ENCODE measurements at regions not wholly inside any gene's neighbourhood (a gene's known extent, or its start where the extent isn't known, plus 50 kb on each side); places are given as distances from the start of the nearest gene placed in this dataset.
"Not testable (repeated sequence)": the region's sequence is repeated elsewhere in the genome, so short reads cannot be mapped to it uniquely, and the experiment has no call there.

DNA sequence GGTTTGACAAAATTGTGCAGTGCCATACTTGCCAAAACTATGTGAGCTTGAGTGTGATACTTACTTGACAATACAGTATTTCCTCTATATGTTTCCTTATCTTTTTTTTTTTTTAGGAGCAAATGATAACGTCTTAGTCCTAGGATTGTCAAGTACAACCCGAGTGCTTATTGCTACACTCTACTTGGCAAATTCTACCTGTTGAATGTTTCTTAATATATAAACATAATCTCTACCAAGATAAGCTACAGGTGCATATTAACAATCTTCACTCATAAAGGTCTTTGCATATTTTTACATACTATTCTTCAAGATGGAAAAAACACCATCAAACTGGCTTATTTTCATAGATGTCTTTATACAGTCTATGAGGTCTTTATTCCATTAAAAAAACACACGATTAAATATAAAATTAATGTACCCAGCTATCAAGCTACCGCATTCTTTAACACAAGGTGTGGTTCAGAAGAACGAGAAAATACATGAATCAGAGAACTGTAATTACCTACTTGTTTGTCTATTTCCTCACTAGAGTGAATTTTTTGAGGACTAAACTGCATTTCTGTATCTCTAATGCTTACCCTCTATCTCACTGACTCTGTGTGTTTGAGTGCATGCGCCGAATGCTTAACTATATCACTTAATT is 76.1 kb upstream of the PDSS1 start:
- no peak for DNase-seq

DNA sequence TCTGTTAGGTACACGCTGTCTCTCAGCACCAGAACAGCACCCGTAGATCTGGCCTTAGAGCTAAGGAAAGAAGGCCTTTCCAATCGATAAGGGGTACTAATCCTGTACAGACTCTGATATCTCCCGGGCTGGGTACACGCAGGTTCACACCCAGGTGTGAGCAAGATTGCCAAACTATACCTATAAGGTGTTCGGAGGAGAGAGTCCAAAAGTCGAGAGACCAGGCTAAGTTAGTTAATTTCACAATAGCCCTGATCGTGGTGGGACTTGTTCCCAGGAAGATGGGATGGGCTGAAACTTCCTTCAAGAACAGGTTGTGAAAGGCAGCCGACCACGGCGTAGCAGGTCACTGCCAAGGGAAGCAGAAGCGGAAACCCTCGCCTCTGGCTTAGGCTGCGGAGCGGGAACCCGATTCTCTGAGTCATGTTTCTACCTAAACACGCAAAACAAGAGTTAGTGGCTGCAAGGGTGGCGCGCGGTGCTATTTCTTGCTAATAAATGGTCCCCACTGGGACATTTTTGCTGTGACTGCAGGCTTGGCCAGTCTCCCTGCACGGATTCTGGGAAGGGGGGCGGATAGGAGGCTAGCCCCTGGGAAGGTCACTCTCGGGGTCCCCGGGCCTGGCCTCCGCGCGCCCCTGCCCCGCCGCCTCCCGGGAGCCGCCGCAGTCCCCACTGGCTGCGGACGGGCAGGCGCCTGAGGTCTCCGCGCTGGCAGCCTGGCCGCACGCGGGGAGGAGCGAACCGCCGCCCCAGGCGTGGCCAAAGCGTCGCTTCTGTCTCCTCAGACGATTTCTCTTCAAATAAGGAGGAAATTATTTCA is 75.4 kb upstream of the PDSS1 start:
- DNase-seq: peak; percentile 4

DNA sequence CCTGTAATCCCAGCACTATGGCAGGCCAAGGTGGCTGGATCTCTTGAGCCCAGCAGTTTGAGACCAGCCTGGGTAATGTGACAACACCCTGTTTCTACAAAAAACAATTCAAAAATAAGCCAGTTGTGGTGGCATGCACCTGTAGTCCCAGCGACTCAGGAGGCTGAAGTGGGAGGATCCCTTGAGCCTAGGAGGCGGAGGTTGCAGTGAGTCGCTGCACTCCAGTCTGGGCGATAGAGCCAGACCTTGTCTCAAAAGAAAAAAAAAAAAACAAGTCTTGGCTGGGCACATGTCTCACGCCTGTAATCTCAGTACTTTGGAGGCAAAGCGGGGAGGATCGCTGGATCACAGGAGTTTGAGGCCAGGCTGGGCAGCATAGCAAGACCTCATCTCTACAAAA is 74.6 kb upstream of the PDSS1 start:
- no peak for DNase-seq

- no peak for DNase-seq
These were observed 73.5 kb upstream of the PDSS1 start for GRCh38 chr10:26624006-26624405.

DNA sequence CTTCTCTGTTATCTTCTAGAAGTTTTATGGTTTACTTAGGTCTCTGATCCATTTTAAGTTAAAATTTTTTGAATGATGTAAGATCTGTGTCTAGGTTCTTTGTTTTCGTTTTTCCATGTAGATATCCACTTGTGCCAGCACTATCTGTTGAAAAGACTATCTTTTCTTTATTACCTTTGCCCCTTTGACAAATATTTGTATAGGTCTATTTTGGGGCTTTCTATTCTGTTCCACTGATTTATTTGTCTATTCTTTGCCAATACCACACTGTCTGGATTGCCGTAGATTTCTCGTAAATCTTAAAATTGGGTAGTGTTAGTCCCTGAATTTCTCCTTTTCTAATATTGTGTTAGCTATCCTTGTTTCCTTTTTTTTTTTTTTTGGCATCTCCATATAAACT is 71.4 kb upstream of the PDSS1 start:
- DNase-seq: no peak

DNA sequence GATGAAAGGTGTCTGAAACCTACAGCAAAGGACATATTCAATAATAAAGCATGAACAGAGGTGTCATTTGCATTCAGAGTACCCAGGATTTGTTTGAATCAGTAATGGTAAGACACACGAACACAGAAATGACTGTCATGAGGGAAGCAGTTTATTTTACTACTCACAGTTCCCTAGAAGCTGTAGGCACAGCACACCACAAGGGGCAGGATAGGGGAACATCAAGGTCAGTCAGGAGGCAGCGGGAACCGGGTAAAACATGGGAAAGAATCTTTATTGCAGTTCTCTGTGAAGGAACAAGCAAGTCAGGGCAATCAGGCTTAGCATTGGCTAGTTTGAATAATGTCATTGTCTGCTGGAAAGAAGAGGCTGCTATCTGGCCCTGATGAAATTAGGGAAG is 70.2 kb upstream of the PDSS1 start:
- DNase-seq: no peak

GRCh38 chr10:26628395-26628794 is 69.1 kb upstream of the PDSS1 start:
- DNase-seq: no peak

DNA sequence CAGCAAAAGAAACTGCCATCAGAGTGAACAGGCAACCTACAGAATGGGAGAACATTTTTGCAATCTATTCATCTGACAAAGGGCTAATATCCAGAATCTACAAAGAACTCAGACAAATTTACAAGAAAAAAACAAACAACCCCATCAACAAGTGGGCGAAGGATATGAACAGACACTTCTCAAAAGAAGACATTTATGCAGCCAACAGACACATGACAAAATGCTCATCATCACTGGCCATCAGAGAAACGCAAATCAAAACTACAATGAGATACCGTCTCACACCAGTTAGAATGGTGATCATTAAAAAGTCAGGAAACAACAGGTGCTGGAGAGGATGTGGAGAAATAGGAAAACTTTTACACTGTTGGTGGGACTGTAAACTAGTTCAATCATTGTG is 65.3 kb upstream of the PDSS1 start:
- DNase-seq: not testable (repeated sequence)

DNA sequence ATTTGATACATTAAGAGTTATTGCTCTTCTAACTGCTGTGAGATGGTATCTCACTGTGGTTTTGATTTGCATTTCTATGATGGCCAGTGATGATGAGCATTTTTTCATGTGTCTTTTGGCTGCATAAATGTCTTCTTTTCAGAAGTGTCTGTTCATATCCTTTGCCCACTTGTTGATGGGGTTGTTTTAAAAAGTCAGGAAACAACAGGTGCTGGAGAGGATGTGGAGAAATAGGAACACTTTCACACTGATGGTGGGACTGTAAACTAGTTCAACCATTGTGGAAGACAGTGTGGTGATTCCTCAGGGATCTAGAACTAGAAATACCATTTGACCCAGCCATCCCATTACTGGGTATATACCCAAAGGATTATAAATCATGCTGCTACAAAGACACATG is 63.4 kb upstream of the PDSS1 start:
- not testable (repeated sequence) for DNase-seq

- DNase-seq: no peak
These were observed 59.8 kb upstream of the PDSS1 start for GRCh38 chr10:26637521-26638275.

DNA sequence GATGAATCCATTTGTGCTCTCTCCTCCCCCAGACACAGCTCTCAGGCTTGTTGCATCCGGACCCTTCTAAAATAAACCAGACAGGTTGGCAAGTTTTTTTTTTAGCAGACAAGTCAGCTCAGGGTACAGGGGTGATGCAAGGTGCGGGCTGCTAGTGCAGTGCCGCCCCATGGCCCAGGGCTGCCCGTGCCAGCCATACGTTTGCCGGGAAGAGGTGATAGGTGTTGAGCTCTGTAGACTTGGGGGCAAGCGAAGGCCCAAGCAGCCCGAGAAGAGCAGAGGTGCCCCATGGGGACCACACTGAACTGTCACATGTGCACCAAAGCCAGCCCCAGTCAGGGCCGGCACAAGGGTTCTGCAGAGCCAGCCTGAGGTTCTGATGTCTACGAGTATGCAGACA is 57.1 kb upstream of the PDSS1 start:
- DNase-seq: no peak

DNA sequence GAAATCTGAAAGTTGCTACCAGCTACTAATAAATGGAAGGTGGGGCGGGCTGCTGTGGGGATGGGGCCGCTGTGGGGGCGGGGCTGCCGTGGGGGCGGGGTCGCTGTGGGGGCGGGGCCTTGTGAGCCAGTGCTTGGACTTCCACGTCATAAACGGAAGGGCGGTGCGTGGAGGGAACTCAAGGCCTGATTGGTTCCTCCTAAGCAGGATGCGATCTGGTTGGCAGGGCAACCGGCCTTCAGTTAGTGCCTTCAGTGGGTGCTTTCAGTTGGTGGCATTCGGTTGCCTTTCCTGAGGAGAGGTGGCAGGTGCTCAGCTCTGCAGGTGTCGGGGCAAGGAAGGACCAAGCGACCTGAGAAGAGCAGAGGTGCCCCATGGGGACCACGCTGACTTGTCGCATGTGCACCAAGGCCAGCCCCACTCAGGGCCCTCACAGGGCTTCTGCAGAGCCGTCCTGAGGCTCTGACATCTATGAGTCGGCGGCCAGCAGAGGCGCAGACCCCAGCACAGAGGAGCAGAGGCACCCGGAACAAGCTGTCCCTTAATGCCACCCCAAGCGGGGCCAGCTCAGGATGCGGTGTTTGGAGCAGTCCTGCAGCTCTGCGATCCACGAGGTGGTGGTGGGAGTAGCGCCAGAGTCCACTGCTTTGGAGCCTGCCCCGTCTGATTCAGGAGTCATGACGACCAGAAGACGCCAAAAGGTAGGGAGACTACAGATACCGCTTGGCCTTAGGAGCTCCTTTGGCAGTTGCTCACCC is 54.4 kb upstream of the PDSS1 start:
- DNase-seq: no peak

DNA sequence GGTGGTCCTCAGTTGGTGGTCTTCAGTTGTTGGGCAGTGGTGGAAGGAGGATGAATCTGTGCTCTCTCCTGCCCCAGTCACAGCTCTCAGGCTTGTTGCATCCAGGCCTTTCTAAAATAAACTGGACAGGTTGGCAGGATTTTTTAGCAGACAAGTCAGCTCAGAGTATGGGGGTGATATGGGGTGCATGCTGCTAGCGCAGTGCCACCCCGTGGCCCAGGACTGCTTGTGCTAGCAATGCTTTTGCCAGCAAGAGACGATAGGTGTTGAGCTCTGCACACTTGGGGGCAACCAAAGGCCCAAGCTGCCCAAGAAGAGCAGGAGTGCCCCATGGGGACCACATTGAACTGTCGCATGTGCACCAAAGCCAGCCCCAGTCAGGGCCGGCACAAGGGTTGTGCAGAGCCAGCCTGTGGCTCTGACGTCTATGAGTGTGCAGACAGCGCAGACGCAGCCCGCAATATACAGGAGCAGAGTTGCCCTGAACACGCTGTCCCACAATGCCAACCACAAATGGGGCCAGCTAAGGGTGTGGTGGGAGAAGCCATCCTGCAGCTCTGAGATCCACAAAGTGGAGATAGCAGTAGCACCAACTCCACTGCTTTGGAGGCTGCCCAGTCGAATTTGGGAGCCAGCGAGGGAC is 49.8 kb upstream of the PDSS1 start:
- DNase-seq: no peak

All from NCI-H226 (cell line).